Spinal cord (tissue), 9 donors: ENCODE measurements at regions not wholly inside any gene's neighbourhood (a gene's known extent, or its start where the extent isn't known, plus 50 kb on each side); places are given as distances from the start of the nearest gene placed in this dataset.
"Not testable (repeated sequence)": the region's sequence is repeated elsewhere in the genome, so short reads cannot be mapped to it uniquely, and the experiment has no call there.

ENCODE experiments used
- DNase-seq, 6 donors: peaks; one replicate each; pipeline versions ENCODE4 v3.0.0 to v3.0.0-alpha.2; 2013 to 2015; ENCODE audit warnings: low spot score in 6 of 6, low read depth in 4 of 6
- H3K27ac ChIP-seq: one replicate; pipeline ENCODE4 v1.5.1; 2013; ENCODE audit warnings: low read depth, low read length, control low read depth
- H3K27me3 ChIP-seq: one replicate; pipeline ENCODE4 v1.6.1; 2013; ENCODE audit warnings: low read length; ENCODE audit not compliant: control insufficient read depth, insufficient read depth
- H3K36me3 ChIP-seq: one replicate; pipeline ENCODE4 v1.6.1; 2013; ENCODE audit warnings: low read length; ENCODE audit not compliant: control insufficient read depth, insufficient read depth
- H3K4me1 ChIP-seq: one replicate; pipeline ENCODE4 v1.6.1; 2013; ENCODE audit warnings: low read length; ENCODE audit not compliant: control insufficient read depth, insufficient read depth
- H3K4me3 ChIP-seq: one replicate; pipeline ENCODE4 v1.5.1; 2013; ENCODE audit warnings: low read depth, low read length, control low read depth
- H3K9me3 ChIP-seq: one replicate; pipeline ENCODE4 v1.6.1; 2013; ENCODE audit warnings: low read length; ENCODE audit not compliant: control insufficient read depth, insufficient read depth
- WGBS: methylation state at CpG from one replicate; pipeline ENCODE4 v1.1.5; 2013; ENCODE audit warnings: missing lambda C conversion rate; ENCODE audit not compliant: insufficient coverage; 5-methylcytosine and 5-hydroxymethylcytosine counted together
- donor health status: healthy.

- not testable (repeated sequence) for DNase-seq, H3K36me3 ChIP-seq, H3K4me3 ChIP-seq, H3K27me3 ChIP-seq, H3K4me1 ChIP-seq, H3K27ac ChIP-seq, H3K9me3 ChIP-seq
- no CpG with 5 or more reads among the region's 18 CpGs for whole genome bisulfite sequencing
Observed at GRCh38 chr5:177863822-177864446, 81.2 kb upstream of the FAM153A start.

GRCh38 chr5:177857642-177858200, 75.0 kb upstream of the FAM153A start:
- H3K36me3 ChIP-seq, H3K4me3 ChIP-seq, DNase-seq, H3K4me1 ChIP-seq, H3K9me3 ChIP-seq, H3K27ac ChIP-seq, H3K27me3 ChIP-seq: not testable (repeated sequence)
- WGBS: no CpG with 5 or more reads among the region's 8 CpGs

GRCh38 chr5:177856474-177856873, 73.8 kb upstream of the FAM153A start:
- H3K27me3 ChIP-seq, H3K9me3 ChIP-seq, H3K4me3 ChIP-seq, H3K36me3 ChIP-seq, DNase-seq, H3K27ac ChIP-seq, H3K4me1 ChIP-seq: not testable (repeated sequence)
- no CpG with 5 or more reads among the region's 2 CpGs for WGBS

GRCh38 chr5:177847914-177848313, 65.2 kb upstream of the FAM153A start:
- DNase-seq, H3K4me3 ChIP-seq, H3K9me3 ChIP-seq, H3K4me1 ChIP-seq, H3K27ac ChIP-seq, H3K27me3 ChIP-seq, H3K36me3 ChIP-seq: not testable (repeated sequence)
- WGBS: no CpG with 5 or more reads among the region's 7 CpGs

GRCh38 chr5:177846598-177846997, 63.9 kb upstream of the FAM153A start:
- H3K4me3 ChIP-seq, H3K27ac ChIP-seq, H3K27me3 ChIP-seq, H3K9me3 ChIP-seq, H3K36me3 ChIP-seq, H3K4me1 ChIP-seq, DNase-seq: not testable (repeated sequence)
- WGBS: no CpG with 5 or more reads among the region's 5 CpGs

GRCh38 chr5:177845906-177846305, 63.2 kb upstream of the FAM153A start:
- H3K27me3 ChIP-seq, H3K4me3 ChIP-seq, H3K9me3 ChIP-seq, H3K27ac ChIP-seq, H3K36me3 ChIP-seq, DNase-seq, H3K4me1 ChIP-seq: not testable (repeated sequence)
- no CpG with 5 or more reads among the region's 4 CpGs for WGBS

GRCh38 chr5:177836191-177836590, 53.5 kb upstream of the FAM153A start:
- not testable (repeated sequence) for H3K36me3 ChIP-seq, H3K4me3 ChIP-seq, H3K27ac ChIP-seq, H3K9me3 ChIP-seq, H3K4me1 ChIP-seq, DNase-seq, H3K27me3 ChIP-seq
- WGBS: no CpG with 5 or more reads among the region's 5 CpGs
